ENCODE measurements at regions not wholly inside any gene's neighbourhood (a gene's known extent, or its start where the extent isn't known, plus 50 kb on each side); places are given as distances from the start of the nearest gene placed in this dataset.

- no peaks in the 10 kb centered on the region for H3K9me1 ChIP-seq (ENCODE audit: control insufficient read depth, extremely low read depth, insufficient read depth, low read length)
- no peak for TF ChIP-seq CTCF (optimal IDR thresholded peaks at IDR 0.05 in 1 of 3, IDR thresholded peaks at IDR 0.05 in 1 of 3, conservative IDR thresholded peaks at IDR 0.05 in 1 of 3; ENCODE audit: extremely low read depth in 1 of 3, insufficient read depth in 2 of 3, low read length in 3 of 3)
- TF ChIP-seq EZH2 (IDR thresholded peaks at IDR 0.05; ENCODE audit: low read length), result no peak
- no peaks in the 10 kb centered on the region for H4K20me1 ChIP-seq (ENCODE audit: control insufficient read depth, extremely low read depth, insufficient read depth, low read length)
- no peaks in the 10 kb centered on the region for H3K79me2 ChIP-seq (ENCODE audit: control insufficient read depth, insufficient read depth, low read length)
- no peaks in the 10 kb centered on the region for H3K36me3 ChIP-seq (ENCODE audit: control insufficient read depth in 2 of 2, extremely low read depth in 1 of 2, insufficient read depth in 2 of 2, low read length in 2 of 2)
- no peak overlapping the region for H3K4me2 ChIP-seq (ENCODE audit: control insufficient read depth, extremely low read depth, insufficient read depth, low read depth, low read length)
- dilution Hi-C loops (cut with MboI; ENCODE audit: extremely low pct_ligation_motif_present, low sequenced_read_pairs), result no loop called here
- H3K4me3 ChIP-seq (ENCODE audit: control insufficient read depth in 2 of 3, extremely low read depth in 1 of 3, insufficient read depth in 2 of 3, low read depth in 1 of 3, low read length in 3 of 3), result no peak overlapping the region
- no peak overlapping the region for H2AFZ ChIP-seq (ENCODE audit: control insufficient read depth, low read length)
- no peak overlapping the region for H3K9ac ChIP-seq (ENCODE audit: control insufficient read depth, extremely low read depth, insufficient read depth, low read length)
- H3K4me1 ChIP-seq (ENCODE audit: control insufficient read depth, extremely low read depth, insufficient read depth, low read length), result no peaks in the 10 kb centered on the region
- H3K9me3 ChIP-seq (ENCODE audit: control insufficient read depth, low read depth, low read length), result no peaks in the 10 kb centered on the region
- H3K27me3 ChIP-seq (ENCODE audit: control insufficient read depth, extremely low read depth, insufficient read depth, low read length), result peaks cover 20% of the 10 kb centered on the region
- DNase-seq (ENCODE audit: low read depth, low spot score) (no peak), FAIRE-seq (no peak)
- H3K27ac ChIP-seq (ENCODE audit: control insufficient read depth, insufficient read depth, low read length), result no peak overlapping the region
Observed at GRCh38 chr16:85431431-85432124, 181.5 kb upstream of the GSE1 start.

- H3K9me3 ChIP-seq (ENCODE audit: control insufficient read depth, low read depth, low read length), result no peaks in the 10 kb centered on the region
- H4K20me1 ChIP-seq (ENCODE audit: control insufficient read depth, extremely low read depth, insufficient read depth, low read length), result no peaks in the 10 kb centered on the region
- H3K36me3 ChIP-seq (ENCODE audit: control insufficient read depth in 2 of 2, extremely low read depth in 1 of 2, insufficient read depth in 2 of 2, low read length in 2 of 2), result no peaks in the 10 kb centered on the region
- H3K79me2 ChIP-seq (ENCODE audit: control insufficient read depth, insufficient read depth, low read length), result no peaks in the 10 kb centered on the region
- H3K4me1 ChIP-seq (ENCODE audit: control insufficient read depth, extremely low read depth, insufficient read depth, low read length), result no peaks in the 10 kb centered on the region
- FAIRE-seq (no peak), DNase-seq (ENCODE audit: low read depth, low spot score) (no peak)
- no peak overlapping the region for H3K27ac ChIP-seq (ENCODE audit: control insufficient read depth, insufficient read depth, low read length)
- no peaks in the 10 kb centered on the region for H3K9me1 ChIP-seq (ENCODE audit: control insufficient read depth, extremely low read depth, insufficient read depth, low read length)
- H3K9ac ChIP-seq (ENCODE audit: control insufficient read depth, extremely low read depth, insufficient read depth, low read length), result no peak overlapping the region
- H2AFZ ChIP-seq (ENCODE audit: control insufficient read depth, low read length), result no peak overlapping the region
- no peak overlapping the region for H3K4me2 ChIP-seq (ENCODE audit: control insufficient read depth, extremely low read depth, insufficient read depth, low read depth, low read length)
- H3K4me3 ChIP-seq (ENCODE audit: control insufficient read depth in 2 of 3, extremely low read depth in 1 of 3, insufficient read depth in 2 of 3, low read depth in 1 of 3, low read length in 3 of 3), result no peak overlapping the region
- H3K27me3 ChIP-seq (ENCODE audit: control insufficient read depth, extremely low read depth, insufficient read depth, low read length), result peaks cover 30% of the 10 kb centered on the region
- TF ChIP-seq CTCF (optimal IDR thresholded peaks at IDR 0.05 in 1 of 3, IDR thresholded peaks at IDR 0.05 in 1 of 3, conservative IDR thresholded peaks at IDR 0.05 in 1 of 3; ENCODE audit: extremely low read depth in 1 of 3, insufficient read depth in 2 of 3, low read length in 3 of 3) (no peak), EZH2 (IDR thresholded peaks at IDR 0.05; ENCODE audit: low read length) (no peak)
- dilution Hi-C loops (cut with MboI; ENCODE audit: extremely low pct_ligation_motif_present, low sequenced_read_pairs), result no loop called here
Observed at GRCh38 chr16:85432606-85433005, 180.5 kb upstream of the GSE1 start.
